Stimulated activated CD8-positive, alpha-beta memory T cell treated with anti-CD3 and anti-CD28 coated beads, Interleukin-12 subunit alpha, Interleukin-12 subunit beta, amount 100 ng/mL, for 24 hours (primary cell): ENCODE measurements at regions not wholly inside any gene's neighbourhood (a gene's known extent, or its start where the extent isn't known, plus 50 kb on each side); places are given as distances from the start of the nearest gene placed in this dataset.

Experiments used
- DNase-seq: peaks from one replicate; pipeline ENCODE4 v3.0.0-alpha.2; 2020; ENCODE audit errors: extremely low read depth

DNA sequence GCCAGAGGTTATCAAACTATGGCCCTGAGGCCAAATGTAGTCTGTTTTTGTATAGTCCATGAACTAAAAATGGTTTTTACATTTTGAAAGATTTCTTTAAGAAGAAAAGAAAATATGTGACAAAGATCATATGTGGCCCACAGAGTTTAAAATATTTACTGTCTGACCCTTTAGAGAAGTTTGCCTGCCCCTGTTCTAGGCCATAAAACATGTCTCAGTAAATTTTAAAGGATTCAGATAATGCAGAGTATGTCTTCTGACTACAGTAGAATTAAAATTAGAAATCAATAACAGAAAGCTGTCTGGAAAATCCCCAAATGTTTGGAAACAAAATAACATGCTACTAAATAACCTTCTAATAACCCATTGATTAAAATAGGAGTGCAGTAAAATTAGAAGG is 86.3 kb downstream of the KCNRG start:
- DNase-seq, result no peak

DNA sequence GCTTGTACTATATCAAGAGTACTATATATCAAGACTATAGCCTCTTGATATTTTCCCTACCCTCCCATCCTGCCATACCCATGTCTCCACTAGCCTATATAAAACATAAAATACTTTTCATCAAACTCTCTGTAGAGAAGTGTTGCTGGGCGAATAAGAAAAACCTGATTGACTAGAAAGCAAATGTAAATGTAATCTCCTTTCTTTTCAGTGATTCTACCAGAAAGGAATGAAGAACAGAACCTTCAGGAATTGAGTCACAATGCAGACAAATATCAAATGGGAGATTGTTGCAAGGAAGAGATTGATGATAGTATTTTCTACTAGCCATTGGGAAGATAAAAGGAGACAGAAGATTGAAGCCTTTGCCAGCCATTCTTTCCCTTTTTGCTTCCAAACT is 89.2 kb downstream of the KCNRG start:
- no peak for DNase-seq

DNA sequence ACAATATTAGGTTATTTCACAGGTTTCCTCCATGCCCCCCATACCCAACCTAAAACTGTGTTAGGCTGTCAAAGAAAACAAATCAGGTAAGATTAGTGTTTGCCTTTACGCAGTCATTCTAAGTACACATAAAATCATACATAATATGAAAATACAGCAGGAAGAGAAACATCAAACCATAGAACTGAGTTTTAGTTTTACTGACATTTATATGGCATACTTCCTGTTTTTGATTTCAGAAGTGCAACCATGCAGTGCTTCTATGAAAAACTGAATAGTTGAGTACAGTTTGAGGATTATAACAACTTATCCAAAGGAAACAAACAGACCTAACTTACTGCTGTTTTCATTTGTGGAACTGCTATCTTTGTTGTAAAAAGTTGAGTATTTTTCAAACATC is 91.3 kb downstream of the KCNRG start:
- no peak for DNase-seq

DNA sequence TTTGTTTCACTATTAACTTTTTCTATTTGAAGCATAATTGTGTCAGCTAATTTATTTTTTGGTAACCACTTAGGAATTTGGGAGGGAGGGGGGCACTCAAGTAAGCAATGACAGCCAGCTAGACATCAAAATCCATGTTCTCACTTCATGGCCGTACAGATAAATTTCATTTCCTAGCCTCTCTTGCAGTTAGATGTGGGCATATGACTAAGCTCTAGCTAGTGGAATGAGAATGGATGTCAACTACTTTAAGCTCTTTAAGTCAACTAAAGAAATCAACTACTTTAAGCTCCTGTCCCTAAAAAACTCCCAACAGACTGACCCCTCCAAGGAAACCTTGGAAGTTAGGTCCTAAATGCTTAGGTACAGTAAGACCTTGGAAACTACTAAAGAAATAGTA is 92.0 kb downstream of the KCNRG start:
- no peak for DNase-seq

DNA sequence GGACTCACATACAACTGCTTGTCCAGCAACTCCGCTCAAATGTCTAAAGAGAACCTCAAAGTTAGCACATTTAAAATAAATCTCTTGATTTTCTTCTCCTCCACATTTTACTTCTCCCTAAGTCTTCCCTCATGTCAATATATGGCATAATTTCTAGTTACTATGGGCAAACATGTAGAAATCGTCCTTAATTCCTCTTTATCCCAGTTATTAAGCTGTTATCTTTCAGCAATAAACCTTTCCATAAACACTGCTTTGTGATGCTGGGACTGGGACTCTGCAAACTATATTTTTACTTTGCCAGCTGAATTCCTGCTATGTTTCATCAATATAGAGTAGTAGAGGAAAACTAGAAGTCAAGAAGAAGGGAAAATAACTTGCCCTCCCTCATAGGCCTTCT is 99.7 kb downstream of the KCNRG start:
- no peak for DNase-seq

DNA sequence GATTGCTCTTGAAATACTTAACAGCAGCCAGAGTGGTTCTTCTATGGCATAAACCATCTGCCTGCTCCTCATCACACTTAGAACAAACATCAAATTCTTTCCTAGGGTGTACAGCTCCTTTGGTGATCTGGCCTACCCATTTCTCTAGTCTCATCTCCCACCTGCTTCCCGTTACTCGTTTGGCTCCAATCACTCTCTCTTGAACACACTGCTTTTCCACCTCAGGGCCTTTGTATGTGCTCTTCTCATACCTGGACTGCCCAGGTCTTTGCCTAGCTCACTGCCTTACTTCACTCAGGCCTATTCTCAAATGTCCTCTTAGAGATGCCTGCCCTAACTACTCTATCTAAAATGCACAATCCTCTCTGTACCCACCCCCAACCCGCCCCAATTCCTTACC is 100.5 kb downstream of the KCNRG start:
- DNase-seq, result no peak

DNA sequence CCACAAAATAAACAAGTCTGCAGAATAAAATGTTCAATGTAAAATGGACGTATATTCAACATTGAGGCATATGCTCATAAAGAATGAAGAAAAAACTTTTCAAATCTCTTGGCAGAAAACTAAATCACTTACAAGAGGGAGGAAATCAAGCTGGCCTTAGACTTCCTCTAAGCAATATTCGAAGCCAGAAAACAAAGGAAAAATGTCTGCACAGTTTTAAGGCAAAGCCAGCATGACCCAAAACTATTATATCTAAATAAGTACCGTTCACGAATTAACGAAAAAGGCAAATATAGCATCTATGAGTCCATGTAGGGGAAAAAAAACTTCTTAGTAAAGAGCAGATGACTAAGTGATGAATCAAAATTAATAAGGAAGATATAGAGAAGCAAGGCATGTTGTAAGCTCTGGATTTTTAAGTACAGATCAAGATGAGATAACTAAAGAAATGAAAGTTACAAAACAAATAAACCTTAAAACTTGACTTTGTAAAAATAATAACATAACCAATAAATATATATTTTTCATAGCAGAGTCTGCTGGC is 101.3 kb downstream of the KCNRG start:
- no peak for DNase-seq

DNA sequence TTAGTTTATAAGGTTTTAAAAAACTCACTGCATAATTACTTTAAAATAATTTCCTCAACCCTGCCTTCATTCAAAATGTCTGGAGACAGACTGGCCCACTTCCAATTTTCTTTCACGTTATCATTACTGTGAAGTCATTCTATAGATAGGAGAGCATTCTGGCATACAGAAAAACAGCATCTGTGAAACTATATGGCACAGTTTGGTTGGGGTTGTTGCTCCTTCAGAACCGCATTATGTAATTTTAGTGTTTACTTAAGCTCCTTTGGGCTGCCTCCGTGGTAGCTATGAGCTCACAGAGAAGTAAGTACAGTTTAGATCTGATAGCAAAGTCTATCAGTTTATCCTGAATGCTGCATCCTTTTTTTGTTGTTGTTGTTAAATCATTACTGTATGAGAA is 104.3 kb downstream of the KCNRG start:
- DNase-seq, result no peak

DNA sequence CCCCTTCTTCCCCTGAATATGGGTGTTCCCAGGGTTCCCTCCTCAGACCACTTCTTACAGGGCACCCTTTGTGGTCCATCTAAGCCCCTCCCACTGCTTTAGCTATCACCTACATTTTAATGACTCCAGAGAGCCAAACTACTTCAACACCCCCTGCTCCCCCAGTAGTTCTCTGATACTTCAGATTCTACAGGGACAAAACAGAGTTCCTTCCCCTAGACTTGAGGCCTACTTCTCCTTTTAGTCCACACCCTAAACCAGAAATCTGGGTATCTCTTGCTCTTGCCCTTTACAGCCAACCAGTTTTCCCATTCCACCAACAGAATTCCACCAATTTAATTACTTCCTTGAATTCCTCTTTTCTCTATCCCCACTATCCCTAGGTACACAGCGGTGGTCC is 107.2 kb downstream of the KCNRG start:
- DNase-seq, result no peak

DNA sequence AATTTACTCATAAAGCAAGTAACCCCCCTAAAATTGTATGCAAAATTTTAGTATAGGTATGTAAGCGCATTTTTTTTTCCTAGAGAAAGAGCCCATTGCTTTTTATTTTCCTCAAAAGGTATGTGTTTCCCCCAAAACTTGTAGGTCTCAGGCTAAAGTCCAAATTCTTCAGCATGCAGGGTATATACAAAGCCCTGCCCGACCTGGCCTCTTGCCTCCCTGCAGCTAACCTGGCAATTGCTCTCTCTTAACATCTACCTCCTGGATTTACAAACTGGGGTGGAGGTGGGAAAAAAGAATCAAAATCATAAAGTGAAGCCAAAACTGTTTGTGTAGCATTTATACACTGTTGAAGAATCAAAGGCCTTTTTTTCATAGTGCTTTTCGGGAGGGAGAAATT is 107.8 kb downstream of the KCNRG start:
- DNase-seq, result no peak

DNA sequence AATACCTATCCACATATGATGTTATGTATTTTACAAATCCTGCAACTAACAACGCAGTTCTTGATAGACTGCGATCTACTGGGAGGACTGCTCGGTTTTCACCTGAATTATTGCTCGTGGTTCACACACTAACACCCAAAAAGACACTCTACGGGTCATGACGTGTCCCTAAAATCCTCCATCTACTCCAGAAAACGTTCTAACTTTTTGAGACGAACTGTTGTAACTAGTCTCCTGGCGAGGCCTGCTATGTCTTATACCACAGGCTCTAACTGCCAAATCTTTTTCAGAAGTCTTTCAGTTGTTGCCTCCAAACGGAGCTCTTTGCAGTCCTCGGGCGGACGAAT is 108.2 kb downstream of the KCNRG start:
- DNase-seq, result no peak

DNA sequence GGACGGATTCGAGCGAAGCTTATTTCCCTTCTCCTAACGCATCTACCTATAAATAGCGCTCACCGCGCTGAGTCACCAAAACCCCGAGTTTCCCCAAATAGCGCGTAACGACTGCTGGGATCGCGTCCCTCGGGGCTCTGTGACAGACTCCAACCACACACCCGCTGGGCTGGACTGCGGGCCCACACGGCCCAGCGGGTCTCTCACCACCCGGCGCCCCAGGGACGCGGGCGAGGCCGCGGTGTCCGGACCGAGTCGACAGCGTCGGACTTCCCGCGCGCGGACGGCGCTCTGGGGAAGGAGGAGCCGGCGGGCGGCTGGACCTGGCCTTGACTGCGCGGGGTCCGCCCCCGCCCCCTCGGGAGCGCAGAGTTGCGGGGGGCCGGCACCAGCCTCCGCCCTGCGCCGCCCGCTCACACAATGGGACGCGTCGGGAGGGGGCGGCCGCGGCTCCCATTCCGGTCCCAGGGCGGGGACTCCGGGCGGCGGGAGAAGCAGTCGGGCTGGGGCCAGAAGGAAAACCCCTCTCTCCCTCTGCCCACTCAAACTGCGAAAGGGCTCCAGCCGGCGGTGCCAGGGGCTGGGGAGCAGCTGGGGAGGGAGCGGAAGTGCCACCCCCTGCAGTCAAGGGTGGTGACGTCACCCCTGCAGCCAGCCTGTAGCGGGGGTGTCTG is 108.8 kb downstream of the KCNRG start:
- DNase-seq, result peak; percentile 39

DNA sequence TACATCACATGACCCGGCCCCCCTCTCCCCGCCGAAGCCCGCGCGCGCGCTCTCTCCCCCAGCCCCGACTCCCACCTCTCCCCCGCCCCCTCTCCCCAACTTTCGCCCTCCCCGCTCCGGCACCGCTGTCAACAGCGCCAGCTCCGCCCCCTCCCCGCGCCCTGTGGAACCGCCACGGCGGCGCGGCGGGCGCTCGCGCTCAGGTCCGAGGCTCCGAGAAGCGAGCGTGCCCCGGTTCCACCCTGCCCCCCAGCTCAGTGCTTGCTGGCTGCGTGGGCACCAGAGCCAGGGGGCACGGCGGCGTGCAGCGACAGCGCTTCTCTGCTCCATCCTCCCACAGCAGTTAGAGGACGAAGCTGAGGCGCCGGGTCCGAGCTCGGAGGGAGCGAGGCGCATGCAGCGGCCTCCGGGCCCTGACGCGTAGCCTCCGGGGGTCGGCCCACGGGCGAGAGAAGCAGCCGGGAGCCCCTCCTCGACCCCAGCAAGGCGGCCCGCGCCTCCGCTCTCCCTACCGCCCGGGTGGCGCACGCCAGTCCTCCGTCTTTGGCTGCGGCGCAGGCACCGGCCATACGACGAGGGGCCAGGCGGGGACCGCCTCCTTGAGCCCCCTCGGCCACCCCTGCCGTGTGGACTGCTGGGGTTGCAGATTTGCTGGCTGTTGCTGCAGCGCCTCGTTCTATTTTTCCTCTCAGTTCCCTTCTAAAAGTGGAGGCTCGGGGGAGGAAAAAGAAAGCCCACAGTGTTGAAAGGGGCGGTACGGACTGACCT is 109.5 kb downstream of the KCNRG start:
- peak; percentile 80 for DNase-seq

DNA sequence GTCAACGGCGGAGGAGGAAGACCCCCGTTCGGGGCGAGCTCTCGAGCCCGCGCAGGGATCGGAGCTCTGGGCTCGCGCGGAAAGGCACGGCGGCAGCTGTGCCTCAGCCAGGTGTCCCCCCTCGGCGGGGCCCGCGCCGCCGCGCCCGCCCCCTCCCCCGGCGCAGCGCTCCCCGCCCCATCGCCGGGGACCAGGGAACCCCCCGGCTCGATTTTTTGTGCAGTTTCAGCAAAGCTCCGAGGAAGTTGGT is 110.0 kb downstream of the KCNRG start:
- DNase-seq, result no peak

DNA sequence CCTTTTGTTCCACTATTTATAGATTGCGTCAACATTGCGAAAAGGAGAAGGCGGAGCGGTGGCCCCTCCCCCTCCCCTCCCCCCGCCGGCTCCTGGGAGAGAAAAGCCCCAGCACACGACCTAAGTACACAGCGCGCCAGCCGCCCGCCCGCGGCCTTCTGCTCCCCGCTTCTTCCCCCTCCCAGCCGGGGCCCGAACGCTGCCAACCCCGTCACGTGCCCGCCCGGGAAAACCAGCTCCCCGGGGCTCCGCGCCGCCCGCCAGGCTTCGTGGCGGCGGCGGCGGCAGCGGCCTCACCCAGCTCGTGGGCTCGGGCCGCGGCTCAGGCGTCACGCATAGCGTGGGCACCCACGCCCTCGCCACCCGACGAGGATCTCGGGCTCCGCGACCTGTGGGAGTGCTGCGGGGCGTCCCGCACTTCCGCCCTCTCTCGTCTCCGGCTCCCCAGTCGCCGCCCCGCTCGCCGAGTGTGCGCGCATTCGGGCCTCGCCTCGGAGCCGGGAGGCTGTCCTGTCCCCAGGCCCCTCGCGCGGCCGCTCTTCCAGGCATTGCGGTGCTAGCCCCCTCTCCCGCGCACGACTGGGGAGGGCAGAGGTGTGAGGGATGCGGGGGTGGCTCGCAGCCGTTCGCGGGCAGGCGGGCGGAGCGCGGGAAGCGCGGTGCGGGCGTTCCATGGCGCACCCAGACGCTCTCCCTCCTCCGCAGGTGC is 110.5 kb downstream of the KCNRG start:
- DNase-seq, result peak; percentile 50

DNA sequence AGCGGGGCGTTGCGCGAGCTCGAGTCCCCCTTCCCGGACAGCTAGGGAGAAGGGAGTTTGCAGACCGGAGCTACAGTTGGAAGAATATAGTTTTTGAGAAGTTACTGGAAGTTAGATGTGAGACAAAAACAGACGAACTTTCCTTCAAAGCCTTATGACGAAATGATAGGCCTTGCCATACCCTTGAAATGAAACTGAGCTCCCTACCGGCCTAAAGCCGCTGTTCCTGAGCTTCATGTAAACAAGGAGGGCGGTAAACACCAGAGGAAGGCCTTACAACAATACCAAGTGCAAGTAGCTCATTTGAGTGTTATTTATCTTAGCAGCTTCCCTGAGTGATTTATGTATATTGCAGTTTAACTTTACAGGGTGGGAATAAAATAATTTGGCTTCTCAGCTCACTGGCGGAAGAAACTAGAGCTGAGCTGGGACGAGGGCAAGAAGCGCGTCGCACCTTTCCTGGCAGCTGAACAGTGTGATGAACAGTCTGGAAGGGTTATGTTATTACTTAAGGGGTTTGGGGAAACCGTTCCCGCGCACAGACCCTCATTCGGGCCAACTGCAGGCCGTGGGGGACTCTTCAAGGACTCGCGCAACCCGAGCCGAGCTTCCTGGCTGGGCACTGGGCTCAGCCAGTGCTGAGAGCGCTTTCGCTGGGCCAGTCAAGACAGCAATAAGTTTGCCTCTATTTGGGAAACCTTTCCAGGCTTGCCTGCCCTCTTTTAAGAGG is 111.2 kb downstream of the KCNRG start:
- DNase-seq, result no peak

DNA sequence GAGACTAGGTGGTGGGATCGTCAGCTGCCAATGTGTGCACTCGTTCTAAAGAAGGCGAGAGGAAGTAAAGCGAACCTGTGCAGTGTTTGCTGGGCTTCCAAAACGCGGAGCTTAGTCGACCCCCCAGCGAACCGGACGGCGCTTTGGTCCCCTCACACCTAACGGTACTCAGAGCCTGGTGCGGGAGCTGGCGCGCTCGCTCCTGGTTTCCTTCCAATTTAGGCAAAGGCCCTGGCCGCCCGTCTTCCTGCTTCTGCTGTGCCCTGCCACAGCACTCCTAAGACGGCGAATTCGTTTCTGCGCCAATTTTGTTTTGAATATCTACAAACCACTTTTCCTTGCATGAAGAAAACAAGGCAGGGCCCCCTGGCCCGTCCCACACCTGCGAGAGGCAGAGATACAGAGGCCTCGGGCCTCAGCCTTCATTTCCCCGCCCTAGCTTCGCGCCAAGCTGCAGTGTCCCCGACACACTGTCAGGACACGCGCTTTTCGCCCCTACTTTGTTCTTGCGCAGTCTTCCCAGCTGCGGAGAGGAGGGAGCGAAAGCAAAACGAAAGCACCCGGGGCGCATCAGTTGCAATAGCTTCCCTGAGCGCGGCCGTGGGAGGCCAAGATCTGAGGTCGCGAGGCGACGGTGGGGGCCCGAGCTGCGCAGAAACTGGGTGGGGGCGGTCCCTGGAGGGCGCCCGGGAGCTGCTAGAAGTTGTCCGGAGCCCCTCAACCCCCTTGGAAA is 111.9 kb downstream of the KCNRG start:
- DNase-seq, result no peak

DNA sequence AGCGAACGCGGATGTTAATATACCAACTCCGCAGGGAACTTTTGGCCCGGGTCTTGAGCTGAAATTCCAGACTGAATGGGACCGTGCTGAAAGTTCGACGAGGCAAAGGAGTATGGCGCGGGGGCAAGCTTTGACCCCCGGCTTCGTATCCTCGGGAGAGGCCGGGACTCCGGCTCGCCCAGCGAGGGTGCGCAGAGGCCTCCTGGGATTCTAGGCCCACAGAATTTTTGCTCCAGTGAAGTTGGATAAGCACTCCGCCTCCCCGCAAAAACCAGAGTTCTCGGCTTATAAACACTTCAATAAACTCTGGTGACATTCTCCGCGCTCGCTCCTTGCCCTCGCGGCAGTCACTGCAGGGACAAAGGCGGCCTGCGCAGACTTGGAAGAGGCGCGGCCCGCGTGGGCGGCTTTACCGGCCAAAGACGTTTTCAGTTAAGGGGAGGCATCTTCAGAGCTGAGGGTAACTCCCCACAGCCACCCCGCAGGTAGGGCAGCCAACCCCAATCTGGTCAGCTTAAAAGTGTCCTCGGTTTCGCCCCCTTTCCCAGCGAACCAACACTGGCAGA is 112.6 kb downstream of the KCNRG start:
- DNase-seq, result no peak

DNA sequence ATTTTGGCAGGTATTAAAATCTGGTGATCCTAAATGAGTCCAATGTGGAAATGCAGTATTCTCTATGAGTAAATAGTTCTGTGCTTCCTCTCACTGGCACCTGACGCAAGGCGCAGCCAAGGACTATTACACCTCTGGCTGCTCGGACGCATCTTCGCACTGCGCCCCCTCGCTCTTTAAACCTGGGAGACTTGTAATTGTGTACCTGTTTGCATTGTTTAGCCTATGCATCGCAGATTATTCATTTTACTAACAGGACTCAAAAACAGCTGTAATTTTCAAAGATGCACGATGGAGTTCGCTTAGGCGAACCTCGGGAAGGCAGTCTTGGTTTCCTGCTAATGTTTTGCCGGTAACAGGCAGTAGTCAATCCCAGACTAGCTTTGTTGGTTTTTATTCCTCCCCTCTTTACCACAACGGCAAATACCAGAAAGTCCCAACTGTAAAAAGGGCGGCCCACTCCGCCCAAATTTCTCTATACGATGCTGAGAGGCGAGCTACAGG is 113.2 kb downstream of the KCNRG start:
- no peak for DNase-seq

DNA sequence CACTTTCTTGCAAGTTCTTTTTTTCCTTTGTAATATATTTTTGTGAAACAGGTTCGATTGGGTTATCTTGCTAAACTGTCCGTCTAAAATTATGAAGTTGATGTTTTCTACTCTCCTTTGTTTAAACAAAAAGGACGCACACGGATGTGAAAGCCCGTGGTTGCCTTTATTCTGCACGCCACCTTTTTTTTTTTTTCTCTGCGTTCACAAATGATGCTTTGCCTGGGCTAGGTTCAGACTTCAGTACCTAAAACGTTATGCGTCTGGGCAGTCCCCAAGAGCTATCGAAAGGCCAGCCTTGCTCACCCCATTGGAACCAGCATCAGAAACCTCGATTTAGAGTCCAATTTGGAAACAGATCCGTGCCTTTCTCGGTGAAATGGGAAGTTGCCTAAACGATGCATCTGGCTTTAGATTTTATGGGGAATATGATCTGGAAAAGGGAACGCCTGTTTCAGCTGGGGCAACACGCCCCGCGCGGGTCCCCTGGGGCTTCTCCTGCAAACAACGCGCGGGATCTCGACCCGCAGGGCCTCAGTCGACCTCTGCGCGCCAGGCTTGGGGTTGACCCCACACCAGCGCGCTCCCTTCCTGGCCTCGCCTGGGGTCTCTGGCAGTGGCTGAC is 113.9 kb downstream of the KCNRG start:
- DNase-seq, result no peak

DNA sequence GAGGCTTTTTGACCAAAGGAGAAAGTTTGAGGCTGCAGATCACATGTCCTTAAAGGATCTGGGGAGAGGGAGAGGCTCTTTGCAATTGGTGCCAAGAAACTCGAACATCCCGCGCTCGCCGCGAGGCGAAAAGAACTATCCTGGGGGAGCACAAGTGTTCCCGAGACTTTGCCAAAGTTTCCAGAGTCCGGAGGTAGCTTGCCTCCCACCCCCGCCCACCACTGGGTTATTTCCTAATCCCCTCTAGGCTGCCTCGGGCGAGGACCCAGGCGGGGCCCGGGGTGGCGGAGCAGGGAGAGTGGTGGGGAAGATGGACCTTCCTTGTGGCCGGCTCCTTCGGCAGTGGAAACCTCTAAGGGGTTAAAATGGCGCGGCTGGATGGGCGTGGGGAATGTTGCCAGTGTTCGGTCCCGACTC is 114.5 kb downstream of the KCNRG start:
- DNase-seq, result no peak
